ENCODE measurements at regions not wholly inside any gene's neighbourhood (a gene's known extent, or its start where the extent isn't known, plus 50 kb on each side); places are given as distances from the start of the nearest gene placed in this dataset.

GRCh38 chr10:35896001-35896400, 253.9 kb upstream of the FZD8 start:
- ChIA-PET CTCF (no interaction called here), POLR2A (no interaction called here)
- Mint-ChIP-seq H3K27ac (no peak overlapping the region), H3K36me3 (ENCODE audit: low read depth) (no peaks in the 10 kb centered on the region), H3K9me3 (peaks cover 4% of the 10 kb centered on the region), H3K4me3 (no peak overlapping the region), H3K4me1 (no peaks in the 10 kb centered on the region), H3K27me3 (no peaks in the 10 kb centered on the region)
- DNase-seq (no peak), ATAC-seq (ENCODE audit: low read depth) (no peak)
- no peak for TF ChIP-seq CTCF (IDR thresholded peaks at IDR 0.05)
- intact Hi-C loops (cut with micrococcal nuclease) = no loop called here

DNA sequence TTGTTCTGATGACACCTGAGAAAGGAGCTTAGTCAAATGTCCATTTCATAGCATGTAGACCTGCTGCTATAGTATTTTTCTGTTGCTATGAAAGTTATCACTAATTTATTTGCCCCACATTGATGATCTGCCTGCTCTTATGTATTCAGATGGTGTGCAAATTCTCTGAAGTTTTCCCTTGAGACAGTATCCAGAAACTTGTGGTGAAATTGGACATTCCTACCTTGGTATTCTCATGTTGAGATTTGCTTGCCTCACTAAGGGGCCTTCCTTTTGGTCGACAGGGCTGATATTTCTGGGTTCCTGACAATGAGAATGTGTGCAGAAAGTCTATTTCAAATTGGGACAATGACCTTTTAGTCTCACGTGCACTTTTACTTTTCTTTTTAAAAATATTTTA, 253.2 kb upstream of the FZD8 start:
- H3K9me3 Mint-ChIP-seq = peaks cover 4% of the 10 kb centered on the region
- DNase-seq = no peak
- no peak for TF ChIP-seq CTCF (IDR thresholded peaks at IDR 0.05)
- ATAC-seq (ENCODE audit: low read depth) = no peak
- no peaks in the 10 kb centered on the region for H3K27me3 Mint-ChIP-seq
- no peaks in the 10 kb centered on the region for H3K36me3 Mint-ChIP-seq (ENCODE audit: low read depth)
- H3K4me1 Mint-ChIP-seq = no peaks in the 10 kb centered on the region
- intact Hi-C loops (cut with micrococcal nuclease) = no loop called here
- no peak overlapping the region for H3K4me3 Mint-ChIP-seq
- ChIA-PET POLR2A (no interaction called here), CTCF (no interaction called here)
- H3K27ac Mint-ChIP-seq = no peak overlapping the region

DNA sequence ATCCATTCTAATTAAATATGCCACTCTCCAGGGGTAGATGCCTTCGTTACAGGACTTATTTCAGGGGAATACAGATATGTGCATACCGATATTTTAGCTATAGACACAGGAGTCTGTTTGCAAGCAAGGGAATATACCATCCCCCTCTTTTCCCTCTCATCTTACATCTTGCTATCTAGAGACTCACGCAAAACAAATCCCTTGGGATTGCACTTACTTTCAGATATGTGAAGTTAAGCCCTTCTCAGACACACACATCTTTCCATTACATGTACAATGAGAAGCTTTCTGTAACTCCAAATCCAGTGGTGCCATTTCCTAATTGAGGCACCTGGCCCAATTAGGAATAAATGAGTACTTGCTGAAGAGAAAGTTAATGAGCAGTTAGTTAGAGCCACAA, 250.4 kb upstream of the FZD8 start:
- Mint-ChIP-seq H3K4me1 (no peaks in the 10 kb centered on the region), H3K36me3 (ENCODE audit: low read depth) (no peaks in the 10 kb centered on the region), H3K27me3 (no peaks in the 10 kb centered on the region), H3K27ac (no peak overlapping the region), H3K4me3 (no peak overlapping the region), H3K9me3 (peaks cover 4% of the 10 kb centered on the region)
- POLR2A ChIA-PET = no interaction called here
- DNase-seq (no peak), ATAC-seq (ENCODE audit: low read depth) (no peak)
- no peak for TF ChIP-seq CTCF (IDR thresholded peaks at IDR 0.05)
- intact Hi-C loops (cut with micrococcal nuclease) = no loop called here
- CTCF ChIA-PET = no interaction called here

DNA sequence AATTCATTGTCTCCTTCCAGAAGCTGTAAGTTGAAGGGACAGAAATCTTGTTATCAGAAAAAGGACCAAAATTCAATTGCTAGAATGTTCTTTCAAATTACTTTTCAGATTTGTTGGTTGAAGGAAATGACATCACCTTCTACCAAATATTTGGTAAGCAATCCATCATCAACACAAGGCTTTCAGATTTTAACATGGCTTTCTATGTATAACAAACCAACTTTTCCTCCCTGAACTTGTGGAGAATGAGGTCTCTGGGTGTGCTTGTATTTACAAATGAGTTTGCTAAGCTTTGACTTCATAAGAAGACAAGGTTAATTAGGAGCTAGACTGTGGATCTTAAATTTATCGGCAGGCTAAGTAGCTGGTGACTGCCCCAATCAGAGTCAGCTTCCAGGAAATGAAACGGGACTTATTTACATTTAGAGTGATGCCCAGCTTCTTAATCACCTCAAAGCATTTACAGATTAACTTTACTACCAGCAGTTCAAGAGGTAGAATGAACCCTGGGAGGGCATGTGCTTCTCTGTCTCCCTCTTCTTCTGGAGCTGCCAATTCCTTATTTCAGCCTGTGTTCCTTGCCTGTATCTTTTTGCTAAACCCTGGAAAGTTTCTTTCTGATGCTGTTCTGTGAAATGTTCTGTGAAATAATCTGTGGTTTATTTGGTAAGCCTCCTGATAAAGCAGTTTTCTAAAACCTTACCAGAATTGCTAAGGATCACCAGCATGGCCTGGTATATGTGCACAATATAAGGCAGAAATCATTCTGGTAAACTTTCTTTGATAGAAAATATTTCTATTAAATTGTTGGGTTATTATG, 248.8 kb upstream of the FZD8 start:
- Mint-ChIP-seq H3K4me3 (no peak overlapping the region), H3K4me1 (no peaks in the 10 kb centered on the region), H3K9me3 (peaks cover 4% of the 10 kb centered on the region), H3K36me3 (ENCODE audit: low read depth) (no peaks in the 10 kb centered on the region), H3K27me3 (no peaks in the 10 kb centered on the region), H3K27ac (no peak overlapping the region)
- no peak for TF ChIP-seq CTCF (IDR thresholded peaks at IDR 0.05)
- CTCF ChIA-PET = no interaction called here
- ATAC-seq (ENCODE audit: low read depth) = no peak
- DNase-seq = no peak
- POLR2A ChIA-PET = no interaction called here
- intact Hi-C loops (cut with micrococcal nuclease) = no loop called here

DNA sequence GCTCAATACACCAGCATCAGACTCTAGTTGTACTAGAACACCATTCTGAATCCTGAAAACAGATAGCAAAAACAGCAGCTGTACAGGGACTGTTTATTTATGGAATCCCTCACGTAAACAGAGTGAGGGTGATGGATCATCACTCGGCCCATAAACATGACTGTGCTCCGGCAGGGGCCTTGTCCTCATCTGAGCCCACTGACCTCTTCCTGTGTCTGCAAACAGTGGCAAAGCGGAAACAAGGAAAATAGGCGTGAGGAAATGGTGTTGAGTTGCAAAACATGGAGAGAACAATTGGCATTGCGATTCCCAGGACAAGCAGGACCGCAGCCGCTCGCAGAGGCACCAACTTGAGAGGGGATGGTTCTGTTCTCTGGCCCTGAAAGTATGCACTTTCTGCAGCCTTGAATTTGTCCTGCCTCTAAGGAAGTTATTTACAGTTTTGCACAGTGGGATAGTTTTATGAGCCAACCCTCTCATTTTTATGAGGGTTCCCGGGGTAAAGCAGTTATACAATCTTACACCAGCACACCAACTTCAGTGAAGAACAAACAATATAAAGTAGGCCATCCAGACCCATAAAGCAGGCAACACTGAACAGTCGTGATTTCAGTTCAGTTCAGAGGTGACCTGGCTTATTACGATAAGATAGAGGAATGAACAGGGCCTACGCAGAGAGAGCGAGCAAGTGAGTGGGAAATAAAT, 248.0 kb upstream of the FZD8 start:
- no peaks in the 10 kb centered on the region for H3K4me1 Mint-ChIP-seq
- no peak for DNase-seq
- intact Hi-C loops (cut with micrococcal nuclease) = no loop called here
- no peak overlapping the region for H3K27ac Mint-ChIP-seq
- peaks cover 4% of the 10 kb centered on the region for H3K9me3 Mint-ChIP-seq
- H3K36me3 Mint-ChIP-seq (ENCODE audit: low read depth) = no peaks in the 10 kb centered on the region
- no peaks in the 10 kb centered on the region for H3K27me3 Mint-ChIP-seq
- no peak overlapping the region for H3K4me3 Mint-ChIP-seq
- TF ChIP-seq CTCF (IDR thresholded peaks at IDR 0.05) = no peak
- ATAC-seq (ENCODE audit: low read depth) = no peak
- ChIA-PET CTCF (no interaction called here), POLR2A (no interaction called here)
